Esophagus muscularis mucosa (tissue), 4 donors: ENCODE measurements at regions not wholly inside any gene's neighbourhood (a gene's known extent, or its start where the extent isn't known, plus 50 kb on each side); places are given as distances from the start of the nearest gene placed in this dataset.

Experiments
- CTCF ChIP-seq, 3 experiments: fragments of 200-600 bp in 2 of 3; fragments of 450-650 bp in 1 of 3; sonication (generic) in 2 of 3; IDR thresholded peaks; one replicate each; pipeline ENCODE4 v1.5.1; 2017 to 2019; ENCODE audit warnings: antibody characterized with exemption in 3 of 3, mild to moderate bottlenecking in 2 of 3, moderate library complexity in 1 of 3
- EP300 ChIP-seq: sonication (generic); formaldehyde crosslinking; IDR thresholded peaks from one replicate; pipeline ENCODE4 v1.6.1; 2017; ENCODE audit warnings: antibody characterized with exemption
- POLR2A ChIP-seq: fragments of 450-650 bp; IDR thresholded peaks from one replicate; pipeline ENCODE4 v1.6.1; 2017; ENCODE audit warnings: antibody characterized with exemption, moderate library complexity, mild to moderate bottlenecking, low read depth
- POLR2AphosphoS5 ChIP-seq, 2 donors: sonication (generic); formaldehyde crosslinking; IDR thresholded peaks; one replicate each; pipeline ENCODE4 v1.6.1; 2017; ENCODE audit warnings: antibody characterized with exemption in 2 of 2

GRCh38 chr6:140653506-140653905, 1279.1 kb upstream of the CITED2 start:
- no peak for TF ChIP-seq CTCF (IDR thresholded peaks at IDR 0.05)
- TF ChIP-seq EP300, result no peak
- no peak for TF ChIP-seq POLR2AphosphoS5 (IDR thresholded peaks at IDR 0.05)
- no peak for TF ChIP-seq POLR2A
